Cardiac fibroblast (primary cell): ENCODE measurements at regions not wholly inside any gene's neighbourhood (a gene's known extent, or its start where the extent isn't known, plus 50 kb on each side); places are given as distances from the start of the nearest gene placed in this dataset.

Source experiments
- DNase-seq, 2 donors: peaks; one replicate each; pipeline versions ENCODE4 v3.0.0 to v3.0.0-alpha.2; 2010; ENCODE audit warnings: low read depth in 2 of 2
- H3K4me3 ChIP-seq, 2 donors: replicated peaks in 1 of 2; 1 replicate in 1 of 2; 2 replicates in 1 of 2; pipeline ENCODE4 v1.5.1; 2011; ENCODE audit warnings: low read depth in 2 of 2, low read length in 2 of 2, mild to moderate bottlenecking in 2 of 2, moderate library complexity in 1 of 2
- CTCF ChIP-seq: IDR thresholded peaks from one replicate; pipeline ENCODE4 v1.5.1; 2011; ENCODE audit warnings: low read depth, mild to moderate bottlenecking, low read length, inconsistent platforms

GRCh38 chr10:88057720-88058119, 194.3 kb downstream of the PTEN start:
- DNase-seq: no peak
- H3K4me3 ChIP-seq: no peak overlapping the region
- no peak for TF ChIP-seq CTCF

DNA sequence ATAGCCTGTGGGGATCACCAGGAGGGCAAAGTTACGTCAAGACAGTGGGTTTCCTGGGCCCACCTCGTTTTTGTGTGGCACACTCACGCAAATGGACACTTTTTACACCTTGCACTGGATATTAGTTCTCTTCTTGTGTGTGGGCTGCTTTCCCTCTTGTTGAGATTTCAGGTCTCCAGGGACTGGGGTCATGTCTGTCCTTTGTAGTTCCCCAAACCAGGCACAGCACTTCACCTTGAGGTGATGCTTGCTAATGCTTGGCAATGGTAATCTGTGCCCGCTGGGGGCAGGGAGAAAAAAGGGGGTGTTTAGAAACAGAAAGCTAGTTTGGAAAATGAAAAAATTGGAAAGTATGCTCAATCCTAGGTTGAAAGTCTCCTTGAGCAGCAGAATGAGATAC, 195.3 kb downstream of the PTEN start:
- H3K4me3 ChIP-seq: no peak overlapping the region
- TF ChIP-seq CTCF: no peak
- DNase-seq: no peak

GRCh38 chr10:88059190-88059589, 195.8 kb downstream of the PTEN start:
- no peak for DNase-seq
- no peak for TF ChIP-seq CTCF
- H3K4me3 ChIP-seq: no peak overlapping the region

DNA sequence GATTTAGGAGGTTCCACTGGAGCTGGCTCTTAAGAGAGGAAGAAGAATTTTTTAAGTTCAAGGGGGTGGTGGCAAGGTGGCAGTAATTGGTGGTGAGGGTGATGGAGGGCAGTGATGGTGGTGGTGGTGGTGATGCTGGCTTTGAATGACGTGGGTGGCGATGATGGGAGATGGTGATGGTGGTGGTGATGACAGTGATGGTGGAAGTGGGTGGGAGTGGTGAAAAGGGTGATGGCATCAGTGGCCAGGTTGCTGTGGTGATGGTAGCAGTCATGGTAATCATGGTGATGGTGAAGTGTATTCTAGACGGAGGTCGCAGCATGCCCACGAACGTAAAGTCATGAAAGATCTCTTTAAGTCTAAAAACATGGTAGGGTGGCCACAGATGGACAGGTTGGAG, 197.3 kb downstream of the PTEN start:
- no peak overlapping the region for H3K4me3 ChIP-seq

GRCh38 chr10:88062385-88062784, 199.0 kb downstream of the PTEN start:
- H3K4me3 ChIP-seq: no peak overlapping the region
- TF ChIP-seq CTCF: no peak
- no peak for DNase-seq

More for the DNA sequence above, 197.3 kb downstream of the PTEN start:
- no peak for DNase-seq
- no peak for TF ChIP-seq CTCF

- peak; percentile 54 for DNase-seq
- no peak overlapping the region for H3K4me3 ChIP-seq
- TF ChIP-seq CTCF: no peak
These were observed 199.5 kb downstream of the PTEN start for GRCh38 chr10:88062798-88063472.
